Ovary (tissue), 7 donors: ENCODE measurements at regions not wholly inside any gene's neighbourhood (a gene's known extent, or its start where the extent isn't known, plus 50 kb on each side); places are given as distances from the start of the nearest gene placed in this dataset.

ENCODE experiments used
- DNase-seq, 5 donors: peaks; one replicate each; pipeline ENCODE4 v3.0.0-alpha.2; 2019 to 2020
- H3K27ac ChIP-seq, 2 donors: fragments of 200-600 bp; one replicate each; pipeline versions ENCODE4 v1.5.1 to v1.8.0; 2019 to 2022
- H3K27me3 ChIP-seq: fragments of 200-600 bp; one replicate; pipeline ENCODE4 v1.8.0; 2022
- H3K36me3 ChIP-seq: fragments of 200-600 bp; sonication (generic); one replicate; pipeline ENCODE4 v1.5.1; 2019
- H3K4me1 ChIP-seq: one replicate; pipeline ENCODE4 v1.8.1; 2013; ENCODE audit warnings: mild to moderate bottlenecking, moderate library complexity; ENCODE audit not compliant: insufficient read depth
- H3K4me3 ChIP-seq: fragments of 200-600 bp; sonication (generic); one replicate; pipeline ENCODE4 v1.5.1; 2017
- H3K9me3 ChIP-seq, 2 donors: fragments of 200-600 bp in 1 of 2; sonication (generic) in 1 of 2; one replicate each; pipeline versions ENCODE4 v1.5.1 to v1.8.1; 2013 to 2019; ENCODE audit warnings: mild to moderate bottlenecking in 1 of 2, moderate library complexity in 1 of 2
- EP300 ChIP-seq: sonication (generic); formaldehyde crosslinking; IDR thresholded peaks from one replicate; pipeline ENCODE4 v1.6.1; 2017; ENCODE audit warnings: antibody characterized with exemption
- POLR2A ChIP-seq: fragments of 450-650 bp; IDR thresholded peaks from one replicate; pipeline ENCODE4 v1.6.1; 2017; ENCODE audit warnings: antibody characterized with exemption, mild to moderate bottlenecking, moderate library complexity
- WGBS, 3 donors: extraction: QIAGEN DNeasy Blood & Tissue Kit in 1 of 3; methylation state at CpG; one replicate each; pipeline versions ENCODE4 v1.1.5 to v1.1.7; 2013 to 2017; 5-methylcytosine and 5-hydroxymethylcytosine counted together
- intact Hi-C, 4 donors: fragments of 100-400 bp; cut with DNase I; formaldehyde crosslinking; loops; one replicate each; pipeline versions ENCODE4 v1.11.0 to v1.15.1; 2022 to 2023
- TF ChIP-seq, protein P1 (sequence below), 3 donors: fragments of 450-650 bp in 2 of 3; fragments of 200-600 bp in 1 of 3; IDR thresholded peaks; one replicate each; pipeline versions ENCODE4 v1.5.1 to v1.8.0; 2016 to 2022; ENCODE audit warnings: antibody characterized with exemption in 3 of 3, mild to moderate bottlenecking in 1 of 3
- donor health status: DM: no; HTN: no; CAD: no; lungs with moderate emphysema.
- donor health status: DM: no; HTN: no; CAD: no.
- donor health status: Bipolar disorder and iron deficiency.
- donor health status: DM: no; HTN: no; CAD: no.
- donor health status: DM: yes; HTN: yes; CAD: no.

DNA sequence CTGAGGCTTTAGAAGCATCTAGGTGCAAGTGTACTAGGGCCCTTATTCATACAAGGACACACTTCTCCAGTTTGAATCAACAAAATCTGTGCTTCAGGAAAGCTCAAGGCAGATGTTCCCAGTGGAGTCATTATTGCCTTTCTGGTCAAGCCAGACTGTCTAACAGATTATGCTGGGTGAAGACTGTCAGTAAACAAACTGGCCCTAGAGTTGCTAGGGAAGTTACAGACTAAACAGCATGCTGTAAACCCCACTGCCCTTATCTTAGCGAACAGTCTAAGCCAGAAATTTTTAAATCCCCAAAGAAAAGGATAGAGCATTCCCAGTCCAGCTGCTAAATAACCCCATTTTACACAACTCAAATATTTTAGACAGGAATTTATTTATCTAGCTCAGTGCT, 1701.3 kb upstream of the PRR20A start:
- no peaks in the 10 kb centered on the region for H3K27me3 ChIP-seq
- no peaks in the 10 kb centered on the region for H3K9me3 ChIP-seq
- no peaks in the 10 kb centered on the region for H3K36me3 ChIP-seq
- intact Hi-C loops: no loop called here
- H3K4me3 ChIP-seq: no peak overlapping the region
- 0 to 21% (median 2%) methylated on average over 1 of the region's 1 CpG for WGBS, 3 donors
- no peaks in the 10 kb centered on the region for H3K4me1 ChIP-seq
- TF ChIP-seq, protein P1, sequence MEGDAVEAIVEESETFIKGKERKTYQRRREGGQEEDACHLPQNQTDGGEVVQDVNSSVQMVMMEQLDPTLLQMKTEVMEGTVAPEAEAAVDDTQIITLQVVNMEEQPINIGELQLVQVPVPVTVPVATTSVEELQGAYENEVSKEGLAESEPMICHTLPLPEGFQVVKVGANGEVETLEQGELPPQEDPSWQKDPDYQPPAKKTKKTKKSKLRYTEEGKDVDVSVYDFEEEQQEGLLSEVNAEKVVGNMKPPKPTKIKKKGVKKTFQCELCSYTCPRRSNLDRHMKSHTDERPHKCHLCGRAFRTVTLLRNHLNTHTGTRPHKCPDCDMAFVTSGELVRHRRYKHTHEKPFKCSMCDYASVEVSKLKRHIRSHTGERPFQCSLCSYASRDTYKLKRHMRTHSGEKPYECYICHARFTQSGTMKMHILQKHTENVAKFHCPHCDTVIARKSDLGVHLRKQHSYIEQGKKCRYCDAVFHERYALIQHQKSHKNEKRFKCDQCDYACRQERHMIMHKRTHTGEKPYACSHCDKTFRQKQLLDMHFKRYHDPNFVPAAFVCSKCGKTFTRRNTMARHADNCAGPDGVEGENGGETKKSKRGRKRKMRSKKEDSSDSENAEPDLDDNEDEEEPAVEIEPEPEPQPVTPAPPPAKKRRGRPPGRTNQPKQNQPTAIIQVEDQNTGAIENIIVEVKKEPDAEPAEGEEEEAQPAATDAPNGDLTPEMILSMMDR (IDR thresholded peaks at IDR 0.05): no peak
- no peak for TF ChIP-seq EP300
- no peak for TF ChIP-seq POLR2A
- no peak for DNase-seq
- no peak overlapping the region for H3K27ac ChIP-seq

DNA sequence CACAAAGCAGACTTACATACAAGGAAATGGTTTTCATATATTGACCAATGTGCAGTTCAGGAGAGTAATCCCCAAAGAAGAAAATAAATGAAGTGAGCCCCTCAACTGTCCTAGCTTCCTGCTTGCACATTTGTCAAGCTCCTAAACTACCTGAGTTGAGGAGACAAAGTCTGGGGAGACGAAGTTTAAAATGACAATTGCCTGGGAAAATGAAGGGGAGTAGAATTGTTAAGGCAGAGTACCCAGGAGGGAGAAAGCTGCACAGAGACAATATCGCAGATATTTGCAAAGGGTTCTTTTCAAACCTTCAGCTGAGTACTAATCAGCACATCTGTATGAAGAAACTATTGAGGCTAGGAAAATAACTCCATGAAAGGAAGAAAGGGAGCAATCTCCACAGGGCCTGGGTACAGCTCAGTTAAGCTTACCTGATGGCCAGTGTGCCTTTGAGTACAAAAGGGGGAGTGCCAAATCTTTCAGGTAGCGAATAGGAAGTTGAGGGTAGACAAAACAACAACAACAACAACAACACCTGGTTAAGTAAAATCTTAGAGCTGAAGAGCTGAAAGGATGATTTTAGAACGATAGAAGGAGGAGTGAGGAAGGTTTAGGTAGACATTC, 1700.1 kb upstream of the PRR20A start:
- Histone ChIP-seq H3K9me3 (no peaks in the 10 kb centered on the region), H3K36me3 (no peaks in the 10 kb centered on the region), H3K27ac (no peak overlapping the region), H3K4me3 (no peak overlapping the region), H3K4me1 (no peaks in the 10 kb centered on the region), H3K27me3 (no peaks in the 10 kb centered on the region)
- no peak for DNase-seq
- TF ChIP-seq, protein P1 (IDR thresholded peaks at IDR 0.05): no peak
- TF ChIP-seq EP300 (no peak), POLR2A (no peak)
- 70 to 86% (median 83%) methylated on average over 4 of the region's 4 CpGs for WGBS, 3 donors
- intact Hi-C loops: no loop called here

DNA sequence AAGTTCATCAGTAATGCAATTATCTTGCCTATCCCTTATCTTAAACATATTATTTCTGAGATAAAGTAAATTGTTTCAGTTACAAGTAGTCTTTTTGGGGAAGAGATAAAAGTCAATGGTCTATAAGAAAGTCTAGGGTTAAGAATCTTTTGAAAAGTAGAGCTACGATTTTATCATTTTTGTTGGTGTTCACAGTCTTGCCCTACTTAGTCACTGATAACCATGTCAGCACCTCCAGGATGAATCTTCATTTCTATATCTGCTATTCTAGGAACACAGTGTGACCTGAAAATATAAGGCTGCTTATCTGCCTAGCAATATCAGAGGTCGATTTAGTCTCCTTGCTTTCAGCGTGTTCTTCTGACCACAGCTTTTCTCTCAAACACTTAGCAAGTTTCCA, 1676.5 kb upstream of the PRR20A start:
- Histone ChIP-seq H3K4me3 (no peak overlapping the region), H3K36me3 (no peaks in the 10 kb centered on the region), H3K27me3 (no peaks in the 10 kb centered on the region), H3K4me1 (no peaks in the 10 kb centered on the region), H3K9me3 (no peaks in the 10 kb centered on the region), H3K27ac (no peak overlapping the region)
- no peak for DNase-seq
- TF ChIP-seq, protein P1 (IDR thresholded peaks at IDR 0.05): no peak
- TF ChIP-seq EP300: no peak
- TF ChIP-seq POLR2A: no peak
- WGBS, 3 donors: 23 to 33% (median 32%) methylated on average over 3 of the region's 3 CpGs
- intact Hi-C loops: no loop called here

DNA sequence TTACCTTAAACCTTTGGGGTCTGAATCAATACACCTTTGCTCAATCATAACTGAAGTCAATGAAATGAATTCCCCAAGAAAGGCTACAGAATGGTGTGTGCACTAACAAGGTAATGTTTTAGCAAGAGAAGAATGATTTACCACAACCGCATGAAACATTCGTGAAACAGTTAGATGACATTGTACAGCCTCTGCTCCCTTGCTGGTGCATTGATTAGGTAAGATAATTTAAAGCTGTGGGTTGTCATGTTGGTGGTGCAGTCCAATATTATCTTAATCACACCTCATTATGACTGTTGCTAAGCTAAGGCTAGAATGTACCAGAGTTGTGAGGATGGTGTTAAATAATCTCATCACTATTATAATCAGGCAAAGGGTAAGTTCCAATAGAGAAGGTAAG, 1673.2 kb upstream of the PRR20A start:
- no peaks in the 10 kb centered on the region for H3K27me3 ChIP-seq
- no peak overlapping the region for H3K27ac ChIP-seq
- intact Hi-C loops: no loop called here
- H3K36me3 ChIP-seq: no peaks in the 10 kb centered on the region
- DNase-seq: no peak
- no peak overlapping the region for H3K4me3 ChIP-seq
- H3K9me3 ChIP-seq: no peaks in the 10 kb centered on the region
- TF ChIP-seq, protein P1 (IDR thresholded peaks at IDR 0.05): no peak
- TF ChIP-seq EP300: no peak
- no peak for TF ChIP-seq POLR2A
- WGBS, 3 donors: 65 to 74% (median 72%) methylated on average over 2 of the region's 2 CpGs
- H3K4me1 ChIP-seq: no peaks in the 10 kb centered on the region
